Uterus (tissue), 3 donors: ENCODE measurements at regions not wholly inside any gene's neighbourhood (a gene's known extent, or its start where the extent isn't known, plus 50 kb on each side); places are given as distances from the start of the nearest gene placed in this dataset.

Source experiments
- DNase-seq, 2 donors: peaks; one replicate each; pipeline ENCODE4 v3.0.0-alpha.2; 2019 to 2020
- H3K27ac ChIP-seq, 2 donors: fragments of 200-600 bp; sonication (generic); 1 replicate in 1 of 2; 2 replicates in 1 of 2; pipeline ENCODE4 v1.5.1; 2016 to 2018
- H3K27me3 ChIP-seq, 2 donors: fragments of 200-600 bp; sonication (generic); one replicate each; pipeline ENCODE4 v1.5.1; 2018 to 2019; ENCODE audit warnings: control low read depth in 1 of 2
- H3K36me3 ChIP-seq, 2 donors: fragments of 200-600 bp; sonication (generic); one replicate each; pipeline ENCODE4 v1.5.1; 2019; ENCODE audit warnings: control low read depth in 1 of 2
- H3K4me1 ChIP-seq, 2 donors: fragments of 200-600 bp; sonication (generic); one replicate each; pipeline ENCODE4 v1.5.1; 2018 to 2019; ENCODE audit warnings: control low read depth in 1 of 2
- H3K4me3 ChIP-seq, 2 donors: fragments of 200-600 bp; sonication (generic); 1 replicate in 1 of 2; 2 replicates in 1 of 2; pipeline ENCODE4 v1.5.1; 2018 to 2019; ENCODE audit warnings: mild to moderate bottlenecking in 1 of 2
- H3K9me3 ChIP-seq, 2 donors: fragments of 200-600 bp; sonication (generic); one replicate each; pipeline ENCODE4 v1.5.1; 2019; ENCODE audit warnings: control low read depth in 1 of 2
- CTCF ChIP-seq, 4 experiments: fragments of 200-600 bp in 2 of 4; fragments of 450-650 bp in 2 of 4; sonication (generic) in 2 of 4; IDR thresholded peaks; one replicate each; pipeline ENCODE4 v1.5.1; 2016 to 2019; ENCODE audit warnings: antibody characterized with exemption in 4 of 4, mild to moderate bottlenecking in 2 of 4, moderate library complexity in 1 of 4
- POLR2A ChIP-seq, 2 donors: fragments of 450-650 bp; IDR thresholded peaks; one replicate each; pipeline ENCODE4 v1.6.1; 2016; ENCODE audit warnings: antibody characterized with exemption in 2 of 2, mild to moderate bottlenecking in 1 of 2, moderate library complexity in 1 of 2
- intact Hi-C: fragments of 100-400 bp; cut with DNase I; formaldehyde crosslinking; loops from one replicate; pipeline ENCODE4 v1.15.1; 2023; ENCODE audit warnings: low total_unique reads
- donor health status: DM: yes; HTN: yes; CAD: no.

- no peaks in the 10 kb centered on the region for H3K9me3 ChIP-seq
- intact Hi-C loops: no loop called here
- TF ChIP-seq POLR2A (IDR thresholded peaks at IDR 0.05) (no peak), CTCF (IDR thresholded peaks at IDR 0.05) (no peak)
- H3K4me1 ChIP-seq: no peaks in the 10 kb centered on the region
- no peak overlapping the region for H3K4me3 ChIP-seq
- no peaks in the 10 kb centered on the region for H3K36me3 ChIP-seq
- no peak overlapping the region for H3K27ac ChIP-seq
- no peaks in the 10 kb centered on the region for H3K27me3 ChIP-seq
- no peak for DNase-seq
These were observed 920.9 kb upstream of the GJE1 start for GRCh38 chr6:141211845-141212244.

GRCh38 chr6:141210901-141211300 is 921.8 kb upstream of the GJE1 start:
- no peaks in the 10 kb centered on the region for H3K27me3 ChIP-seq
- no peaks in the 10 kb centered on the region for H3K36me3 ChIP-seq
- intact Hi-C loops: no loop called here
- TF ChIP-seq CTCF (IDR thresholded peaks at IDR 0.05): no peak
- no peak overlapping the region for H3K27ac ChIP-seq
- H3K9me3 ChIP-seq: no peaks in the 10 kb centered on the region
- no peak for DNase-seq
- H3K4me1 ChIP-seq: no peaks in the 10 kb centered on the region
- no peak overlapping the region for H3K4me3 ChIP-seq

GRCh38 chr6:141209890-141210289 is 922.8 kb upstream of the GJE1 start:
- DNase-seq: no peak
- no peaks in the 10 kb centered on the region for H3K9me3 ChIP-seq
- intact Hi-C loops: no loop called here
- no peak overlapping the region for H3K27ac ChIP-seq
- no peaks in the 10 kb centered on the region for H3K4me1 ChIP-seq
- H3K27me3 ChIP-seq: no peaks in the 10 kb centered on the region
- no peaks in the 10 kb centered on the region for H3K36me3 ChIP-seq
- TF ChIP-seq CTCF (IDR thresholded peaks at IDR 0.05) (no peak), POLR2A (IDR thresholded peaks at IDR 0.05) (no peak)
- no peak overlapping the region for H3K4me3 ChIP-seq

GRCh38 chr6:141208101-141208500 is 924.6 kb upstream of the GJE1 start:
- no peak overlapping the region for H3K27ac ChIP-seq
- H3K36me3 ChIP-seq: no peaks in the 10 kb centered on the region
- no peaks in the 10 kb centered on the region for H3K4me1 ChIP-seq
- no peak for DNase-seq
- TF ChIP-seq CTCF (IDR thresholded peaks at IDR 0.05): no peak
- TF ChIP-seq POLR2A (IDR thresholded peaks at IDR 0.05): no peak
- no peak overlapping the region for H3K4me3 ChIP-seq
- intact Hi-C loops: no loop called here
- H3K9me3 ChIP-seq: no peaks in the 10 kb centered on the region
- no peaks in the 10 kb centered on the region for H3K27me3 ChIP-seq

- H3K9me3 ChIP-seq: no peaks in the 10 kb centered on the region
- H3K4me1 ChIP-seq: no peaks in the 10 kb centered on the region
- no peak overlapping the region for H3K27ac ChIP-seq
- no peak for DNase-seq
- TF ChIP-seq CTCF (IDR thresholded peaks at IDR 0.05): no peak
- no peak for TF ChIP-seq POLR2A (IDR thresholded peaks at IDR 0.05)
- intact Hi-C loops: no loop called here
- no peak overlapping the region for H3K4me3 ChIP-seq
- no peaks in the 10 kb centered on the region for H3K36me3 ChIP-seq
- no peaks in the 10 kb centered on the region for H3K27me3 ChIP-seq
These were observed 928.7 kb upstream of the GJE1 start for GRCh38 chr6:141203902-141204575.
